ENCODE measurements at regions not wholly inside any gene's neighbourhood (a gene's known extent, or its start where the extent isn't known, plus 50 kb on each side); places are given as distances from the start of the nearest gene placed in this dataset.

- Histone ChIP-seq H3K27ac (ENCODE audit: low read length) (no peak overlapping the region), H3K9me3 (ENCODE audit: control insufficient read depth, insufficient read depth, low read depth, low read length) (no peaks in the 10 kb centered on the region), H3K4me3 (ENCODE audit: low read depth in 2 of 2, low read length in 2 of 2) (no peak overlapping the region), H3K36me3 (ENCODE audit: control insufficient read depth, insufficient read depth, low read length) (no peaks in the 10 kb centered on the region), H3K27me3 (ENCODE audit: control insufficient read depth, insufficient read depth, low read length) (no peaks in the 10 kb centered on the region), H3K4me1 (ENCODE audit: control insufficient read depth, insufficient read depth, low read length) (no peaks in the 10 kb centered on the region)
- TF ChIP-seq, protein P1, sequence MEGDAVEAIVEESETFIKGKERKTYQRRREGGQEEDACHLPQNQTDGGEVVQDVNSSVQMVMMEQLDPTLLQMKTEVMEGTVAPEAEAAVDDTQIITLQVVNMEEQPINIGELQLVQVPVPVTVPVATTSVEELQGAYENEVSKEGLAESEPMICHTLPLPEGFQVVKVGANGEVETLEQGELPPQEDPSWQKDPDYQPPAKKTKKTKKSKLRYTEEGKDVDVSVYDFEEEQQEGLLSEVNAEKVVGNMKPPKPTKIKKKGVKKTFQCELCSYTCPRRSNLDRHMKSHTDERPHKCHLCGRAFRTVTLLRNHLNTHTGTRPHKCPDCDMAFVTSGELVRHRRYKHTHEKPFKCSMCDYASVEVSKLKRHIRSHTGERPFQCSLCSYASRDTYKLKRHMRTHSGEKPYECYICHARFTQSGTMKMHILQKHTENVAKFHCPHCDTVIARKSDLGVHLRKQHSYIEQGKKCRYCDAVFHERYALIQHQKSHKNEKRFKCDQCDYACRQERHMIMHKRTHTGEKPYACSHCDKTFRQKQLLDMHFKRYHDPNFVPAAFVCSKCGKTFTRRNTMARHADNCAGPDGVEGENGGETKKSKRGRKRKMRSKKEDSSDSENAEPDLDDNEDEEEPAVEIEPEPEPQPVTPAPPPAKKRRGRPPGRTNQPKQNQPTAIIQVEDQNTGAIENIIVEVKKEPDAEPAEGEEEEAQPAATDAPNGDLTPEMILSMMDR (IDR thresholded peaks at IDR 0.05): no peak
- TF ChIP-seq POLR2AphosphoS5 (IDR thresholded peaks at IDR 0.05; ENCODE audit: low read depth, low read length) (no peak), SIN3A (IDR thresholded peaks at IDR 0.05; ENCODE audit: borderline replicate concordance, insufficient read depth, low read depth, low read length) (no peak), TCF7L2 (IDR thresholded peaks at IDR 0.05; ENCODE audit: low read depth, low read length) (no peak), REST (IDR thresholded peaks at IDR 0.05; ENCODE audit: insufficient read depth in 1 of 2, low read depth in 2 of 2, low read length in 1 of 2) (no peak)
- CTCF ChIA-PET: no interaction called here
- DNase-seq (ENCODE audit: low read depth, low spot score) (no peak), ATAC-seq (no peak)
- in situ Hi-C loops (cut with HindIII; ENCODE audit: low pct_unique_long_range_greater_than_20kb, low sequenced_read_pairs): no loop called here
- POLR2A ChIA-PET: no interaction called here
- intact Hi-C loops (cut with micrococcal nuclease; ENCODE audit: unreplicated experiment): no loop called here
- no TSS peak for BruUV-seq (replicated peaks)
These were observed 1075.3 kb downstream of the PCDH18 start for GRCh38 chr4:136457004-136457403.

DNA sequence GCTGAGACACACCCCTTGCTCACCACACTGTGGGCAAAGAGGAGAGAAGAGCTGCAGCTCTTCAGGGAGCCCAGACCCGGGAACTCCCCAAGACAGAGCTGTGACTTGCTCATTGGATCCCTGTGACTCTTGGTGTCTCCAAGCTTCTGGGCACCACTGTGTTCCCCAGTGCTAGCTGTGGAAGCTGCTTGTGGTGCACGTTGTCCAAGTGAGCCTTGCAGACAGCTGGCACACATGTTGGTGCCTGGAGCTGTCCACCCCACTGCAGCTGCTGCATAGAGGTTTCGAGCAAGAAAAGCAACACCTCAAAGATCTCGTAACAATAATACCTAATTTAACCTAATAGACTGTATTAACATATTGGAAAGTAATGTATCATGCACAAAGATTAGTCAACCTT is 1089.3 kb downstream of the PCDH18 start:
- in situ Hi-C loops (cut with HindIII; ENCODE audit: low pct_unique_long_range_greater_than_20kb, low sequenced_read_pairs): no loop called here
- no peaks in the 10 kb centered on the region for H3K4me1 ChIP-seq (ENCODE audit: control insufficient read depth, insufficient read depth, low read length)
- intact Hi-C loops (cut with micrococcal nuclease; ENCODE audit: unreplicated experiment): no loop called here
- no peak overlapping the region for H3K27ac ChIP-seq (ENCODE audit: low read length)
- no peak for TF ChIP-seq SIN3A (IDR thresholded peaks at IDR 0.05; ENCODE audit: borderline replicate concordance, insufficient read depth, low read depth, low read length)
- TF ChIP-seq, protein P1 (IDR thresholded peaks at IDR 0.05): no peak
- TF ChIP-seq TCF7L2 (IDR thresholded peaks at IDR 0.05; ENCODE audit: low read depth, low read length): no peak
- TF ChIP-seq REST (IDR thresholded peaks at IDR 0.05; ENCODE audit: insufficient read depth in 1 of 2, low read depth in 2 of 2, low read length in 1 of 2): no peak
- TF ChIP-seq POLR2AphosphoS5 (IDR thresholded peaks at IDR 0.05; ENCODE audit: low read depth, low read length): no peak
- H3K27me3 ChIP-seq (ENCODE audit: control insufficient read depth, insufficient read depth, low read length): no peaks in the 10 kb centered on the region
- ATAC-seq (no peak), DNase-seq (ENCODE audit: low read depth, low spot score) (no peak)
- ChIA-PET POLR2A (no interaction called here), CTCF (no interaction called here)
- H3K9me3 ChIP-seq (ENCODE audit: control insufficient read depth, insufficient read depth, low read depth, low read length): no peaks in the 10 kb centered on the region
- H3K36me3 ChIP-seq (ENCODE audit: control insufficient read depth, insufficient read depth, low read length): no peaks in the 10 kb centered on the region
- no TSS peak for BruUV-seq (replicated peaks)
- no peak overlapping the region for H3K4me3 ChIP-seq (ENCODE audit: low read depth in 2 of 2, low read length in 2 of 2)

All from Panc1 (cell line).